ENCODE measurements at regions not wholly inside any gene's neighbourhood (a gene's known extent, or its start where the extent isn't known, plus 50 kb on each side); places are given as distances from the start of the nearest gene placed in this dataset.

DNA sequence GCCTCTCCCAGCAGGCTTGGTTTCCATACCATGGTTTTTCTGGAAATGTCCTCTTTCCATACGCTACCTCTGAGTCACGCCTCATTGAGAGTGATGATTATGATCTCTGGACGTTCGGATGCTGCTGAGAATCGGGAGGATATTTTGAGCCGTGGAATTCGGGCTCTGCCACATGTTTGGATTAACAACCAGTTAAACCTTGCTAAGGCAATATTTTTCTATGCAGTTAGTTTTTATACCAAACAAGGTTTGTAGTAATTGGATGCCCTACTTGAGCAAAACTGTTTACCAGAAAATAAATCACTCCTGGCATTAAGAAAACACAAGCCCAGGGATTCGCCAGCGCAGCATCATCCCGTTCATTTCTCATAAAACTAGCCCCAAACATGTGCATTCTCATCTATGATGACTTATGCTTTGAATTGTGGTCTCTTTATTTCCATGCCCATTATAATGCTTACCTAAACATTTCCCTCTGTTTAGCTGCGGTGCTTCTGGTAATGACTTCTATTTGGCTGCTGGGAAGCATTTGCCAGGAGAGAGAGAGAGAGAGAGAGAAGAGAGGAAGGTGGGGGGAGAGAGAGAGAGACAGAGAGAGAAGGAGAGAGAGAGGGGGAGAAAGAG, 198.9 kb downstream of the CLIC5 start:
- TF ChIP-seq, protein P1, sequence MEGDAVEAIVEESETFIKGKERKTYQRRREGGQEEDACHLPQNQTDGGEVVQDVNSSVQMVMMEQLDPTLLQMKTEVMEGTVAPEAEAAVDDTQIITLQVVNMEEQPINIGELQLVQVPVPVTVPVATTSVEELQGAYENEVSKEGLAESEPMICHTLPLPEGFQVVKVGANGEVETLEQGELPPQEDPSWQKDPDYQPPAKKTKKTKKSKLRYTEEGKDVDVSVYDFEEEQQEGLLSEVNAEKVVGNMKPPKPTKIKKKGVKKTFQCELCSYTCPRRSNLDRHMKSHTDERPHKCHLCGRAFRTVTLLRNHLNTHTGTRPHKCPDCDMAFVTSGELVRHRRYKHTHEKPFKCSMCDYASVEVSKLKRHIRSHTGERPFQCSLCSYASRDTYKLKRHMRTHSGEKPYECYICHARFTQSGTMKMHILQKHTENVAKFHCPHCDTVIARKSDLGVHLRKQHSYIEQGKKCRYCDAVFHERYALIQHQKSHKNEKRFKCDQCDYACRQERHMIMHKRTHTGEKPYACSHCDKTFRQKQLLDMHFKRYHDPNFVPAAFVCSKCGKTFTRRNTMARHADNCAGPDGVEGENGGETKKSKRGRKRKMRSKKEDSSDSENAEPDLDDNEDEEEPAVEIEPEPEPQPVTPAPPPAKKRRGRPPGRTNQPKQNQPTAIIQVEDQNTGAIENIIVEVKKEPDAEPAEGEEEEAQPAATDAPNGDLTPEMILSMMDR (IDR thresholded peaks at IDR 0.05): no peak
- TF ChIP-seq POLR2AphosphoS5 (IDR thresholded peaks at IDR 0.05) (no peak), EP300 (IDR thresholded peaks at IDR 0.05) (no peak), POLR2A (IDR thresholded peaks at IDR 0.05) (no peak)
- WGBS, 2 donors: 69 to 75% methylated on average over 11 of the region's 11 CpGs
- H3K4me3 ChIP-seq: no peak overlapping the region
- H3K4me1 ChIP-seq: peaks cover 0 to 4% (median 0%) of the 10 kb centered on the region in 4 donors
- no peaks in the 10 kb centered on the region for H3K36me3 ChIP-seq
- no peak overlapping the region for H3K27ac ChIP-seq
- H3K27me3 ChIP-seq: no peaks in the 10 kb centered on the region
- intact Hi-C loops (cut with DNase I): no loop called here
- DNase-seq: no peak
- peaks cover 0 to 3% (median 0%) of the 10 kb centered on the region in 4 donors for H3K9me3 ChIP-seq

DNA sequence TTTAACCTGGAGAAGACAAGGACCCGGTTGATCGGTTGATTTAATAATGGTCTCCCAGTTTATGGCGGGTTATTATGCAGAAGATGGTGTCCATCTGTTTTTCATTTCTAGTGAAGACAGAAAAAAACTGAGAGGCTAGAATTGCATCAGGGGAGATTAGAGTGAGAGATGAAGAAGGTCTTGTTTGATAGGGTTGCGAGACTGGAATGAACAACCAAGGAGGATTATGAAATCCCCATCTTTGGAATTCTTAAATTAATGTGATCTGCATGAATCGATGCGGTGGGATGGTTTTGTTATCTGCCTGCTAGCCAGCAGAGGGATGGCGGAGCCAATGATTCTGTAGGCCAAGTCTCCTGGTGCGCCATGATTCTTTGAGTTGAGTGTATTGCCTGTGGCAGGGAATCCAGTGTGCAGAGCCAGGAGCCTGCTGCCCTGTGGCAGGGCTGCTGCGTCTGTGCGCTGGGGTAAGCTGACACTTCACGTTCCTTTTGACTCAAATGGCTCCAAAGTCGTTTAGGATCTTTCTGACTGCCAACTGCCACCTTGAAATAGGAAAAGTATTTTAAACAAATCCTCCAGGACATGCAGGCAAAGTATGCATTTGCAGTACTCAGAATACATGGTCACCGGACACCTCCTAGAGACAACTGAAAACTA, 200.1 kb downstream of the CLIC5 start:
- no peak for DNase-seq
- H3K4me1 ChIP-seq: peaks cover 0 to 4% (median 0%) of the 10 kb centered on the region in 4 donors
- H3K36me3 ChIP-seq: no peaks in the 10 kb centered on the region
- 88 to 91% methylated on average over 13 of the region's 13 CpGs for WGBS, 2 donors
- H3K4me3 ChIP-seq: no peak overlapping the region
- TF ChIP-seq, protein P1 (IDR thresholded peaks at IDR 0.05): no peak
- TF ChIP-seq POLR2AphosphoS5 (IDR thresholded peaks at IDR 0.05) (no peak), EP300 (IDR thresholded peaks at IDR 0.05) (no peak), POLR2A (IDR thresholded peaks at IDR 0.05) (no peak)
- peaks cover 0 to 3% (median 0%) of the 10 kb centered on the region in 4 donors for H3K9me3 ChIP-seq
- H3K27me3 ChIP-seq: no peaks in the 10 kb centered on the region
- intact Hi-C loops (cut with DNase I): no loop called here
- no peak overlapping the region for H3K27ac ChIP-seq

DNA sequence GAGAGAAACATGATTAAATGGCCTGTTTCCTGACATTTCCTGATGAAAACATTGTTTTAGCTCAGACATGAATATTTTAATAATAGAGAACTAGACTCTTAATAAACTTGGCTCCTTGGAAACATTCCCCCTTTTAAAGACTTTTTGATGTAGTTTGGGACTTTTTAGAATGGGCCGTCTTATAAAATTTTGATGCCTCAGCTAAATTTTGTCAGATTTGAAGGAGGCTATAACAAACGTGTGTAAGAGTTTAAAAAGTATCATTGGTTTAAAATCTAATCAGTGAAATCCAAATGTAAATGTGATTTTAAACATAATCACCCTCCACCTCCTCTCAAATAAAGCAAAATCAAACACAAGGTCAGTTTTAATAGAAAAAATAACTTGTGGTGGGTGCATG, 200.9 kb downstream of the CLIC5 start:
- Histone ChIP-seq H3K9me3 (peaks cover 0 to 3% (median 0%) of the 10 kb centered on the region in 4 donors), H3K4me1 (peaks cover 0 to 4% (median 0%) of the 10 kb centered on the region in 4 donors), H3K4me3 (no peak overlapping the region), H3K27ac (no peak overlapping the region), H3K27me3 (no peaks in the 10 kb centered on the region), H3K36me3 (no peaks in the 10 kb centered on the region)
- intact Hi-C loops (cut with DNase I): no loop called here
- TF ChIP-seq, protein P1 (IDR thresholded peaks at IDR 0.05): no peak
- TF ChIP-seq POLR2AphosphoS5 (IDR thresholded peaks at IDR 0.05): no peak
- TF ChIP-seq EP300 (IDR thresholded peaks at IDR 0.05): no peak
- TF ChIP-seq POLR2A (IDR thresholded peaks at IDR 0.05): no peak
- WGBS, 2 donors: 84 to 90% methylated on average over 2 of the region's 2 CpGs
- DNase-seq: no peak

DNA sequence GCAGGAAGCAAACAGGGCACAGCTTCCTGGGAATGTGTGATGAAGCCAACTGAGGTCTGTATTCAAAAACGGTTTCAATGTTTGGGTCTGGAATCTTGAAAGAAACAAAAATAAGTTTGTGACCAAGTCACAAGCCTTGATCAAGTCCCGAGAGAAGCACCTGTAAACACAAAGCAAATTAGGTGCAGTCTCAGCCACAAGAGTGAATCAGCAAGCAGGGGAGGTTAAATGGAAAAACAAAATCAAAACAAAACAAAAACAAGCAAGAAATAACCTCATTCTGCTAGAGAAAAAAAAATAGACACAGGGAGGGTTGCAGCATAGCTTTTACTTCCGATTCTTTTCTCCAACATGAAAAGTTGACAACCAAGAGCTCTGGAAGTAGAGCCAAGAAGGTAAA, 201.7 kb downstream of the CLIC5 start:
- Histone ChIP-seq H3K27ac (no peak overlapping the region), H3K27me3 (no peaks in the 10 kb centered on the region), H3K36me3 (no peaks in the 10 kb centered on the region), H3K4me1 (peaks cover 0 to 4% (median 0%) of the 10 kb centered on the region in 4 donors), H3K9me3 (peaks cover 0 to 3% (median 0%) of the 10 kb centered on the region in 4 donors), H3K4me3 (no peak overlapping the region)
- intact Hi-C loops (cut with DNase I): no loop called here
- WGBS, 2 donors: 74 to 75% methylated on average over 3 of the region's 3 CpGs
- no peak for TF ChIP-seq POLR2AphosphoS5 (IDR thresholded peaks at IDR 0.05)
- TF ChIP-seq, protein P1 (IDR thresholded peaks at IDR 0.05): no peak
- TF ChIP-seq EP300 (IDR thresholded peaks at IDR 0.05): no peak
- no peak for TF ChIP-seq POLR2A (IDR thresholded peaks at IDR 0.05)
- DNase-seq: no peak

Data from sigmoid colon (tissue), 6 donors.